ENCODE measurements at regions not wholly inside any gene's neighbourhood (a gene's known extent, or its start where the extent isn't known, plus 50 kb on each side); places are given as distances from the start of the nearest gene placed in this dataset.

- H3K4me3 ChIP-seq, result no peak overlapping the region
- no peak overlapping the region for H3K27ac ChIP-seq
- 58 to 80% methylated on average over 1 of the region's 2 CpGs for WGBS, 2 donors
- intact Hi-C loops (cut with DNase I), result no loop called here
- ATAC-seq, result peak; percentile 63
- no peaks in the 10 kb centered on the region for H3K27me3 ChIP-seq
- H3K36me3 ChIP-seq (replicated peaks in 1 of 2; ENCODE audit: insufficient read depth in 1 of 2, low read depth in 2 of 2), result no peaks in the 10 kb centered on the region
- no peaks in the 10 kb centered on the region for H3K4me1 ChIP-seq
- peak in 6 of 7 experiments; percentile 26 to 54 (median 42) for TF ChIP-seq CTCF (IDR thresholded peaks at IDR 0.05)
- TF ChIP-seq POLR2A (IDR thresholded peaks at IDR 0.05), result no peak
- DNase-seq, result peak; percentile 19 to 52 (median 42)
- H3K9me3 ChIP-seq, result no peaks in the 10 kb centered on the region
Observed at GRCh38 chr3:18295171-18295920, 129.8 kb downstream of the SATB1 start.

GRCh38 chr3:18290157-18290556 is 135.0 kb downstream of the SATB1 start:
- no peak for ATAC-seq

GRCh38 chr3:18288243-18288642 is 136.9 kb downstream of the SATB1 start:
- 14 to 16% methylated on average over 3 of the region's 3 CpGs for WGBS, 2 donors
- H3K27ac ChIP-seq, result peak overlapping the region in 1 of 4 donors; percentile 2
- DNase-seq (peak; percentile 18 to 67 (median 44)), ATAC-seq (peak; percentile 79)
- no peaks in the 10 kb centered on the region for H3K27me3 ChIP-seq
- peaks cover 6% of the 10 kb centered on the region for H3K4me1 ChIP-seq
- no peaks in the 10 kb centered on the region for H3K36me3 ChIP-seq (replicated peaks in 1 of 2; ENCODE audit: insufficient read depth in 1 of 2, low read depth in 2 of 2)
- no peaks in the 10 kb centered on the region for H3K9me3 ChIP-seq
- no peak overlapping the region for H3K4me3 ChIP-seq
- TF ChIP-seq POLR2A (IDR thresholded peaks at IDR 0.05) (no peak), CTCF (IDR thresholded peaks at IDR 0.05) (no peak)
- intact Hi-C loops (cut with DNase I), result no loop called here

More at GRCh38 chr3:18290157-18290556, 135.0 kb downstream of the SATB1 start:
- no peak for DNase-seq
- TF ChIP-seq POLR2A (IDR thresholded peaks at IDR 0.05) (no peak), CTCF (IDR thresholded peaks at IDR 0.05) (no peak)
- Histone ChIP-seq H3K4me1 (peaks cover 6% of the 10 kb centered on the region), H3K9me3 (no peaks in the 10 kb centered on the region), H3K27me3 (no peaks in the 10 kb centered on the region), H3K36me3 (replicated peaks in 1 of 2; ENCODE audit: insufficient read depth in 1 of 2, low read depth in 2 of 2) (no peaks in the 10 kb centered on the region), H3K4me3 (no peak overlapping the region), H3K27ac (no peak overlapping the region)
- intact Hi-C loops (cut with DNase I), result no loop called here

GRCh38 chr3:18284716-18285115 is 140.4 kb downstream of the SATB1 start:
- Histone ChIP-seq H3K36me3 (replicated peaks in 1 of 2; ENCODE audit: insufficient read depth in 1 of 2, low read depth in 2 of 2) (no peaks in the 10 kb centered on the region), H3K27me3 (no peaks in the 10 kb centered on the region), H3K4me1 (peaks cover 6% of the 10 kb centered on the region), H3K4me3 (no peak overlapping the region), H3K9me3 (no peaks in the 10 kb centered on the region), H3K27ac (no peak overlapping the region)
- intact Hi-C loops (cut with DNase I), result no loop called here
- TF ChIP-seq POLR2A (IDR thresholded peaks at IDR 0.05) (no peak), CTCF (IDR thresholded peaks at IDR 0.05) (no peak)
- no peak for DNase-seq
- 93 to 100% methylated on average over 2 of the region's 2 CpGs for WGBS, 2 donors
- no peak for ATAC-seq

GRCh38 chr3:18283680-18284079 is 141.5 kb downstream of the SATB1 start:
- no peaks in the 10 kb centered on the region for H3K36me3 ChIP-seq (replicated peaks in 1 of 2; ENCODE audit: insufficient read depth in 1 of 2, low read depth in 2 of 2)
- H3K4me1 ChIP-seq, result peaks cover 5% of the 10 kb centered on the region
- TF ChIP-seq CTCF (IDR thresholded peaks at IDR 0.05), result no peak
- no peak for TF ChIP-seq POLR2A (IDR thresholded peaks at IDR 0.05)
- no peak overlapping the region for H3K27ac ChIP-seq
- WGBS, 2 donors, result 74% methylated on average over 2 of the region's 2 CpGs
- no peak overlapping the region for H3K4me3 ChIP-seq
- no peaks in the 10 kb centered on the region for H3K27me3 ChIP-seq
- no peak for DNase-seq
- intact Hi-C loops (cut with DNase I), result no loop called here
- no peaks in the 10 kb centered on the region for H3K9me3 ChIP-seq
- ATAC-seq, result no peak
